Natural killer cell (primary cell): ENCODE measurements at regions not wholly inside any gene's neighbourhood (a gene's known extent, or its start where the extent isn't known, plus 50 kb on each side); places are given as distances from the start of the nearest gene placed in this dataset.

Source experiments
- ATAC-seq, 3 donors: fragments of 150-1000 bp in 2 of 3; fragments of 200-7000 bp in 1 of 3; cut with Tn5 transposase; 1 replicate in 1 of 3; 2 replicates in 2 of 3; pipeline ENCODE4 v1.10.0; 2021; ENCODE audit warnings: mild to moderate bottlenecking in 2 of 3, moderate library complexity in 2 of 3
- DNase-seq, 2 donors: peaks; one replicate each; pipeline versions ENCODE4 v3.0.0 to v3.0.0-alpha.2; 2013 to 2021; ENCODE audit warnings: mixed read lengths in 1 of 2
- H3K27ac ChIP-seq: one replicate; pipeline ENCODE4 v1.5.1; 2013; ENCODE audit warnings: mild to moderate bottlenecking, low read length
- H3K27me3 ChIP-seq: one replicate; pipeline ENCODE4 v1.6.1; 2013; ENCODE audit warnings: low read length; ENCODE audit not compliant: control insufficient read depth, insufficient read depth
- H3K36me3 ChIP-seq: one replicate; pipeline ENCODE4 v1.6.1; 2013; ENCODE audit warnings: low read length; ENCODE audit not compliant: control insufficient read depth, insufficient read depth
- H3K4me1 ChIP-seq: one replicate; pipeline ENCODE4 v1.6.1; 2013; ENCODE audit warnings: low read length; ENCODE audit not compliant: control insufficient read depth, insufficient read depth
- H3K4me3 ChIP-seq: one replicate; pipeline ENCODE4 v1.5.1; 2013; ENCODE audit warnings: low read length
- H3K9me3 ChIP-seq: one replicate; pipeline ENCODE4 v1.6.1; 2013; ENCODE audit warnings: low read length; ENCODE audit not compliant: control insufficient read depth, insufficient read depth
- H3K27ac Mint-ChIP-seq, 2 donors: one replicate each; pipeline ENCODE4 v1.8.0; 2022; ENCODE audit warnings: mild to moderate bottlenecking in 2 of 2, mixed read lengths in 2 of 2, moderate library complexity in 1 of 2
- H3K27me3 Mint-ChIP-seq, 2 donors: one replicate each; pipeline ENCODE4 v1.8.0; 2022; ENCODE audit warnings: low read depth in 2 of 2, mixed read lengths in 2 of 2
- H3K36me3 Mint-ChIP-seq: one replicate; pipeline ENCODE4 v1.8.0; 2022; ENCODE audit warnings: mixed read lengths
- H3K4me1 Mint-ChIP-seq, 2 donors: one replicate each; pipeline ENCODE4 v1.8.0; 2022; ENCODE audit warnings: mixed read lengths in 2 of 2
- H3K4me3 Mint-ChIP-seq: one replicate; pipeline ENCODE4 v1.8.0; 2022; ENCODE audit warnings: mild to moderate bottlenecking, moderate library complexity, mixed read lengths
- H3K9me3 Mint-ChIP-seq, 2 donors: one replicate each; pipeline ENCODE4 v1.8.0; 2022; ENCODE audit warnings: mixed read lengths in 2 of 2
- WGBS: methylation state at CpG from one replicate; pipeline ENCODE4 v1.1.7; 2013; ENCODE audit warnings: missing lambda C conversion rate; ENCODE audit not compliant: insufficient coverage; 5-methylcytosine and 5-hydroxymethylcytosine counted together
- intact Hi-C: fragments of 100-400 bp; cut with micrococcal nuclease; formaldehyde crosslinking; loops from one replicate; pipeline ENCODE4 v1.14.2; 2022
- TF ChIP-seq, protein P1 (sequence below): fragments of 200-600 bp; IDR thresholded peaks from one replicate; pipeline ENCODE4 v1.8.0; 2022; ENCODE audit warnings: antibody characterized with exemption

GRCh38 chr12:75642226-75642625, 130.8 kb upstream of the KRR1 start:
- no peaks in the 10 kb centered on the region for H3K36me3 ChIP-seq
- intact Hi-C loops: no loop called here
- no peak overlapping the region for H3K4me3 Mint-ChIP-seq
- no peaks in the 10 kb centered on the region for H3K36me3 Mint-ChIP-seq
- TF ChIP-seq, protein P1, sequence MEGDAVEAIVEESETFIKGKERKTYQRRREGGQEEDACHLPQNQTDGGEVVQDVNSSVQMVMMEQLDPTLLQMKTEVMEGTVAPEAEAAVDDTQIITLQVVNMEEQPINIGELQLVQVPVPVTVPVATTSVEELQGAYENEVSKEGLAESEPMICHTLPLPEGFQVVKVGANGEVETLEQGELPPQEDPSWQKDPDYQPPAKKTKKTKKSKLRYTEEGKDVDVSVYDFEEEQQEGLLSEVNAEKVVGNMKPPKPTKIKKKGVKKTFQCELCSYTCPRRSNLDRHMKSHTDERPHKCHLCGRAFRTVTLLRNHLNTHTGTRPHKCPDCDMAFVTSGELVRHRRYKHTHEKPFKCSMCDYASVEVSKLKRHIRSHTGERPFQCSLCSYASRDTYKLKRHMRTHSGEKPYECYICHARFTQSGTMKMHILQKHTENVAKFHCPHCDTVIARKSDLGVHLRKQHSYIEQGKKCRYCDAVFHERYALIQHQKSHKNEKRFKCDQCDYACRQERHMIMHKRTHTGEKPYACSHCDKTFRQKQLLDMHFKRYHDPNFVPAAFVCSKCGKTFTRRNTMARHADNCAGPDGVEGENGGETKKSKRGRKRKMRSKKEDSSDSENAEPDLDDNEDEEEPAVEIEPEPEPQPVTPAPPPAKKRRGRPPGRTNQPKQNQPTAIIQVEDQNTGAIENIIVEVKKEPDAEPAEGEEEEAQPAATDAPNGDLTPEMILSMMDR: no peak
- ATAC-seq (no peak), DNase-seq (no peak)
- peaks cover 3 to 18% of the 10 kb centered on the region in 2 donors for H3K27me3 Mint-ChIP-seq
- no peak overlapping the region for H3K27ac ChIP-seq
- no CpG with 5 or more reads among the region's 1 CpG for WGBS
- H3K4me1 ChIP-seq: peaks cover 6% of the 10 kb centered on the region
- H3K27me3 ChIP-seq: no peaks in the 10 kb centered on the region
- H3K9me3 Mint-ChIP-seq: no peaks in the 10 kb centered on the region
- no peaks in the 10 kb centered on the region for H3K9me3 ChIP-seq
- H3K4me3 ChIP-seq: no peak overlapping the region
- H3K27ac Mint-ChIP-seq: no peak overlapping the region
- H3K4me1 Mint-ChIP-seq: peaks cover 11 to 12% of the 10 kb centered on the region in 2 donors

DNA sequence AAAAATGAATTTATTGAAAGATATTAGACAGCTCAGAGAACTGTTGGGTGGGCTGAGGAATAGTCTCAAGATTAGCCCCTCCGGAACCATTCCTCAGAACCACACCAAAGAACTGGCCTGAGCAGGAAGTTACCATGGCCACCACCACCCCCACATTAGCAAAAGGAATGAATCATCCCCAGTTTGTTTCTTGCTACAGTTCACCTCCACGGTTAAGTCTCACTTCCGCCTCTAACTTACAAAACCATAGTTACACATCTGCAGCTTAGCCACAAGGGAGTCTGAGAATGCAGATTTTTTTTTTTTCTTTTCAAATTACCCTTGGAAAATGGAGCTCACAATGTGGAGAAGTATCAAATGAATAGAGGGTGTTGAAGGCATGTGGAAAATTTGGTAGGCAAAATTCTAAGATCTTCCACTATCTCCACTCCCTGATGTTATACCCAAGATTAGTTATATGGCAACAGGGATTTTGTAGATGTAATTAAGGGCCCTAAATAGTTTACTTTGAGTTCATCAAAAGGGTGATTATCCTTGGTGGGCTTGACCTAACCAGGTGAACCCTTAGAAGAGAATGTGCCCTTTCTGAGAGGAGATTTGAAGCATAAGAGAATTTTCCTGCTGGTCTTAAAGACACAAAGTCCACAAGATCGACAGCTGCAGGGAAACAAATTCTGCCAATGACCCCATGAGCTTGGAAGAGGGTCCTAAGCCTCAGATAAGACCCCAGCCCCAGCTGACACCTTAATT, 129.8 kb upstream of the KRR1 start:
- DNase-seq: peak; percentile 17 to 34
- no peaks in the 10 kb centered on the region for H3K36me3 Mint-ChIP-seq
- peak overlapping the region; percentile 68 to 74 for H3K27ac Mint-ChIP-seq
- TF ChIP-seq, protein P1: no peak
- Histone ChIP-seq H3K9me3 (no peaks in the 10 kb centered on the region), H3K4me3 (no peak overlapping the region), H3K27ac (peak overlapping the region; percentile 62), H3K36me3 (no peaks in the 10 kb centered on the region), H3K4me1 (peaks cover 6% of the 10 kb centered on the region), H3K27me3 (no peaks in the 10 kb centered on the region)
- 50% methylated on average over 4 of the region's 4 CpGs for WGBS
- intact Hi-C loops: no loop called here
- H3K4me3 Mint-ChIP-seq: peak overlapping the region; percentile 56
- peaks cover 14% of the 10 kb centered on the region in 2 donors for H3K4me1 Mint-ChIP-seq
- H3K9me3 Mint-ChIP-seq: no peaks in the 10 kb centered on the region
- H3K27me3 Mint-ChIP-seq: peaks cover 3 to 14% of the 10 kb centered on the region in 2 donors
- ATAC-seq: peak; percentile 82 to 94 (median 91)

DNA sequence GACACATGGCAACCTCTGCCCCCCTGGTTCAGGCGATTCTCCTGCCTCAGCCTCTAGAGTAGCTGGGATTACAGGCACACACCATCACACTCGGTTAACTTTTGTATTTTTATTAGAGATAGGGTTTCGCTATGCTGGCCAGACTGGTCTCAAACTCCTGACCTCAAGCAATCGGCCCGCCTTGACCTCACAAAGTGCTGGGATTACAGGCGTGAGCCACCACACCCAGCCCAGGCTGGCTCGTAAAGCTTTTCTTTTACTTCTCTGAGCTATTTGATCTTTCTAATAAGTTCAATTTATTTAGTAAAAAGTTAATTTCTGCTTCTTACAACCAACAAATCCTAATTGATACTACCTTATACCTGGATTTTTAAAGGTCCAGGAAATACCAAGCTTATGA, 127.4 kb upstream of the KRR1 start:
- H3K27me3 ChIP-seq: no peaks in the 10 kb centered on the region
- H3K4me1 ChIP-seq: peaks cover 6% of the 10 kb centered on the region
- 98% methylated on average over 6 of the region's 7 CpGs for WGBS
- no peaks in the 10 kb centered on the region for H3K36me3 Mint-ChIP-seq
- TF ChIP-seq, protein P1: no peak
- no peak overlapping the region for H3K27ac Mint-ChIP-seq
- no peaks in the 10 kb centered on the region for H3K36me3 ChIP-seq
- ATAC-seq (no peak), DNase-seq (no peak)
- H3K4me1 Mint-ChIP-seq: peaks cover 24 to 30% of the 10 kb centered on the region in 2 donors
- no peaks in the 10 kb centered on the region for H3K9me3 ChIP-seq
- H3K27ac ChIP-seq: no peak overlapping the region
- intact Hi-C loops: loop anchor here (5.0 kb wide), 1 partner anchor 394 kb away; the partner anchor contains the start of gene PHLDA1
- peaks cover 0 to 4% of the 10 kb centered on the region in 2 donors for H3K27me3 Mint-ChIP-seq
- no peak overlapping the region for H3K4me3 Mint-ChIP-seq
- no peak overlapping the region for H3K4me3 ChIP-seq
- H3K9me3 Mint-ChIP-seq: no peaks in the 10 kb centered on the region
